Activated CD4-positive, alpha-beta T cell treated with anti-CD3 and anti-CD28 coated beads, Interleukin-2, amount 50 U/mL, for 24 hours (primary cell): ENCODE measurements at regions not wholly inside any gene's neighbourhood (a gene's known extent, or its start where the extent isn't known, plus 50 kb on each side); places are given as distances from the start of the nearest gene placed in this dataset.
A peak's percentile ranks its signal among the peaks of the same experiment; 100 is the strongest.

Experiments
- DNase-seq, 2 donors: peaks; one replicate each; pipeline ENCODE4 v3.0.0-alpha.2; 2020; ENCODE audit warnings: low read depth in 1 of 2, low spot score in 1 of 2

DNA sequence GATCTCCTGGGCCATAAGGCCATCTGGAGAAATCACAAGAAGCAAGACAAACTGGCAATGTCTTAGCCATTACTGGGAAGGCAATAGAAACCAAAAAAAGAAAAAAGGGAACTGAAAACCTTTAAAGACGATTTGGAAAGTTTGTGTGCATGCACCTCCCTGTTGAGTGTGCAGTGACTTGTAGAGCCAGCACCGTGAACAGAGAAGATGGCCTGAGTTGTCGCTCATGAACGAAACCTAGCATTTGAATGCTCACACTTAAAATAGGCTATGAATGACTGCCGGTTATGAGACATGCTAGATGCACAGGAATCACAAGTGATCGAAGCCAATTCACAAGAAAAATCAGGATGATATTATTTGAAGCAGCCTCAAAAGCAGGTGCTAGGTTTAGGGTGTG is 151.3 kb upstream of the ADO start:
- DNase-seq, result no peak

GRCh38 chr10:62654966-62655336 is 149.6 kb upstream of the ADO start:
- no peak for DNase-seq

DNA sequence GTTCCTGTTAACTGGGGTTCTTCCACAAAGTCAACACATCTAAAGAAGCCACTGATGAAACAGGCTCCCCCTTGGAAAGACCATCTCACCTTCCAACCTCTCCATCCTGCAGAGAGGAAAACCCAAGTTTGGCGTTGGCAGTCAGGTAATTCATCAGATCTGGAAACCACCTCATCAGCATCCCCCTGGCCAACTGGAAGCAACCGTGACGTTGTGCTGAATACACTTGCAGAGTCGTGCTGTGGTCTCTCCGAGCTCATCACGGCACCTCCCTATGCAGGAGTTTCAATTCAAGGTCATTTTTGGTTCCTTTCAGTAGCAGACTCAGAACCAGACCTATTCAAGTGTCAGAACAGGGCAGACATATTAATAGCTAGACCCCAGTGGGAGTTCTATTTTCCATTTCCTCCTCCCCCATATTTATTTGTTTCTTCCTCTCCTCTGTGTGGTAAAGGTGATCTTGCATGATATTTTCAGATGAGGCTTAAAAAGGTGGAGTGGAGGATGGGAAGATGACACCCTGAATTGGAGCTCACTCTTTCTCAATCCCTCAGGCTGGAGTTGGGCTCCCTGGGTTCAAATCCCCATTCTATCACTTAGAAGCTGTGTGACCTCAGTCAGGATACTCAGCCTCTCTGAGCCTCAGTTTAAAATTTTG is 149.1 kb upstream of the ADO start:
- no peak for DNase-seq

DNA sequence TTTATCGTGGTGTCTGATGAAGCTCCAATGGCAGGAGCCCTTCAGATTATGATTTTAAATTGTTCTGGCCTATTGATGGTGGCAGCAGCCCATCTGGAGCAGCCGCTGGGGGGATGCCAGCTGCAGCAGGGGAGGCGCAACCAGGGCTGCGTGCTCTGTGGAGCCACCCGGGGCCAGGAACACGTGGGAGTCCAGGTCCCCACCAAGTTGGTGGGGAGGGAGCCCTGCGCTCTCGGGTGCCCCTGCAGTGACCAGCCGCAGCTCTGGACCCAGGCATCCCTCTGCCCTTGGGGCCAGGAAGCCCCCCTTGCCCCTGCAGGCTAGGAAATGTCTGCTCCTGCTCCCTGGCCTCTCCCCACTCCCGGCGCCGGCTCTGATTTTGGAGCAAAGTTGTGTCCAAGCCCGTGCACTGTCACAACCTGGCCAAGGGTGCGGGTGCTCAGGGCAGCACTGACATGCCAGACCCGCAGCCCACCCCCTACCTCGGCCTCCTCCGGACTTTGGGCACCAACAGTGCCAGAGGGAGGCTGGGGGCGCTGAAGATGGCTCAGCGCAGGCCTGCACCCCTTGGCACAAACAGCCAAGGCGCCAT is 147.2 kb upstream of the ADO start:
- DNase-seq, result no peak

DNA sequence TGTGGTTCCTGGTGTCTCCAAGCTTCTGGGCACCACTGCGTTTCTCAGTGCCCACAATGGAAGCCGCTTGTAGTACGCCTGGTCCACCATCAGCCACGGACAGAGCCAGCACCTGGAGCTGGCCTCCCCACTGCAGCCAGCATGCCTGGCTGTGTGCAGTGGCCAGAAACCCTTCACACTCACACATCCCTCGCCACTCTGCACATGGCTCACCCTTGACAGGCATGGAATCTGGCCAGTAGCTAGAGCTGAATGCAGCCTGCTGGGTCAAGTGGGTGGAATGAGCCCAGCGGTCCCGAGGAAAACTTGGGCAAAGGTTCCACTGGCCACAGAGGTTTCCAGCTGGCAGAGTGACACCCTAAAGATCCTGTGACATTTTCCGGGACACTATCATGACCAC is 146.0 kb upstream of the ADO start:
- DNase-seq, result no peak

- no peak for DNase-seq
Observed at GRCh38 chr10:62661143-62661542, 143.4 kb upstream of the ADO start.

DNA sequence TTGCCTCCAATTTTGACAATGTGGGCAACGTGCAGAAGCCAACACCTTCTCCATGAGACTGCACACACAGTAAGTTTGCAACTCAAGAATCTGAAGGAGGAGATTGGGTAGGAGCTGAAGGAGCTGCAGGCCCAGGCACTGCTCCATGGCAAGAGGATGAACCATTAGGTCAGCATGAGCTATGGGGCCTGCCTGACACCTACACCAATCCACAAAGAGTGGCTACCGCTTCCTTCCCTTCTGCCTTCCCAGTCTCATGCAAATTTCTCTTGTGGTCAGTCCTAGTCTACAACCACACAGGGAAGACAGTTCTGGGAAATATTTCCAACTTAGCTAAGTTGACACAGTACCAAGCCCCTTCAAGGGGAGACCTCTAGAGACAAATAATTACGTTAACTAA is 142.0 kb upstream of the ADO start:
- no peak for DNase-seq

- DNase-seq, result no peak
Observed at GRCh38 chr10:62665771-62666170, 138.7 kb upstream of the ADO start.

DNA sequence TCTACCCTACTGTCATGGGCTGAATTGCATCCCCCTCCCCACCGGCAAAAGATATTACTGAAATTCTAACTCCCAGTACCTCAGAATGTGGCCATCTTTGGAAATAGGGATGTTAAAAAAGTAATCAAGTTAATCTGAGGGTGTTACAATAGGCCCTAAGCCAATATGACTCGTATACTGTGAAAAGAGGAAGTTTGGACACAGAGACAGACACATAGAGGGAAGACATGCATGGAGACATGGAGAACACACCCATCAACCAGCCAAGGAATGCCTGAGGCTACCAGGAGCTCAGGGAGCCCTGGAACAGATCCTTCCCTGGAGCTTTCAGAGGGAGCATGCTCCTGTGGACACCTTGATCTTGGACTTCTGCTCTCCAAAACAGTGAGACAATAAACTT is 138.2 kb upstream of the ADO start:
- no peak for DNase-seq

DNA sequence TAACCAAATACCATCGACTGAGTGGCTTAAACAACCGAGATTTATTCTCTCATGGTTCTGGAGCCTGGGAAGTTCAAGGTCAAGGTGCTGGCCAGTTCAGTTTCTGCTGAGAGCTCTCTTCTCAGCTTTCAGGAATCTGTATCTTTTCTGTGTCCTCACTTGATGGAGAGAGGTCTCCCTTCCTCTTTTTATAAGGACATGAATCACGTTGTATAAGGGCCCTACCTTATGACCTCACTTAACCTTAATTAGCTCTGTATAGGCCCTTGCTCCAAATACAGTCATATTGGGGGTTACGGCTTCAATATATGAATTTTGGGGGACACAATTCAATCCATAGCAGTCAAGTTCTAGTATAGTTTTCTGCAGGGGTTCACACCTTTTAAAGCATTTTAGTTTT is 135.2 kb upstream of the ADO start:
- no peak for DNase-seq

DNA sequence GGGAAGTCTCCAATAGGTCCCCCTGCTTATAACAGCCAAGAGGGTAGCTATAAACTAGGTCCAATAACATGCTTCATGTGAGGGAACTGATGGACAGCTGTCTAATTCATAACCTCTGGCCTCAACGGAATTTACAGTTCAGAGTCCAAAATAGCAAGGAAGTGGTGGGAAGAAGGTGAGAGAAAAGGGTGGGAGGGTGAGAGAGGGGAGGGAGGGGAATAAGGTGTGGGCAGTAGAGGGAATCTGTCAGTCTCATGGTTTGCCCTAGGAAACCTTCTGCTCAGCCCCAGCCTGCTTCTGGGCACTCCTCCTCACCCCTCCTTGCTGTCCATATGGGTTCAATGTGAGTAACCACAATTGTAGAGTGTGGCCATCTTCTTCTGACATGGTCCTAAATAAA is 133.4 kb upstream of the ADO start:
- DNase-seq, result no peak

DNA sequence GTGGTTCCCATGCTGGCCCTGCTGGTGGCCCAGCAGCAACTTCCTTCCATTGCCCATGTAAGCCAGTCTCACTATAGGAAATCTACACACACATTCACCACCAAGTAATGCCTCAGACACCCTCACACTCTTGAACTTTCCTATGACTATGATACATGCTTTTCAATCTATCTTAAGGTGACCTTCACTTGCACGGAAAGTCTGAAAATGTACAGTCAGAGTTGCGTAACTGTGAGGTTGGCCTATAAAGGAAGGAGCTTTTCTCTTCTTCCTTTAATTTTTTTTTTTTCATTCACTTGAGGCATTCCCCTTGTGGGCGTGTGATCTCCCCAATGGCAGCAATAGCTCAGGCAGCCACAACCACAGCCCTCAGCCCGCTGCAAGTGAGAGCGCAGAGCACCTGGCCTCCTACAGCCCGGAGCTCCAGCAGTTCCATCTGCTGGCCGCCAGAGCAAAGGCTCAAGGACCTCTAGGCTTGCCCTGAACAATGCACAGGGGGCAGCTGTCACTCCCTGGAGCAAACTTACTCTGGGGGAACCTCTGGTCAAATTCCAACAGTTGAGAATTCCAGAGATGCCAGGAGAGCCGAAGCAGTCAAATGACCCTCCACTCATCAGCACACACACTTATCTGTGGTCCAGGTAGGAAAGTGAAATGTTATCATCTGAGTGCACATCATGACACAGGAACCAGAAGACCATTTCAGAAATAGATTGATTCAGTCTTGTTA is 123.1 kb upstream of the ADO start:
- DNase-seq, result peak; percentile 49 to 81

- no peak for DNase-seq
Observed at GRCh38 chr10:62684911-62685310, 119.6 kb upstream of the ADO start.

DNA sequence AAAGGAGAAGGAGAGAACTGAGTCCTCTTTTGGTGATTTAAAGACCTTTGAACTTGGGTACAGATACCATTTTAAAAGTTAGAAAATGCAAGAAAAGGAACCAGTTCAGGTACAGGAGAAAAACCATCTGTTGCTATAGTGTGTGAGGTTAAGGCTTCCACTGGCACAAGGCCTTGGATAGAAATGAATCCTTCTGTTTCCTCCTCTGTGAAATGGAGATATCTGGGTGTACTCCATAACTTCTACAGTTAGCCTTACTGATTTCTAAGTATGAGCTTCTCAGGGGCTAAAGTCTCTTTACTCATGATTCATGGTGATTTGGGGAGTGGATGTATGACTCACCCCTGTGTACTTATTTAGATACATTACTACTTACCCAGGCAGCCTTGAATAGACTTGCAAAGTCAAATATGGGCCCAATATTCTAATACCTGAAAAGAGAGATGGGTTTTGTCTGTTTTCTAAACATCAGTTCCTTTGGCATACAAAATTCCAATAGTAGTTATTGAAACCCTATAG is 117.2 kb upstream of the ADO start:
- DNase-seq, result no peak

- DNase-seq, result no peak
Observed at GRCh38 chr10:62688971-62689700, 115.4 kb upstream of the ADO start.

DNA sequence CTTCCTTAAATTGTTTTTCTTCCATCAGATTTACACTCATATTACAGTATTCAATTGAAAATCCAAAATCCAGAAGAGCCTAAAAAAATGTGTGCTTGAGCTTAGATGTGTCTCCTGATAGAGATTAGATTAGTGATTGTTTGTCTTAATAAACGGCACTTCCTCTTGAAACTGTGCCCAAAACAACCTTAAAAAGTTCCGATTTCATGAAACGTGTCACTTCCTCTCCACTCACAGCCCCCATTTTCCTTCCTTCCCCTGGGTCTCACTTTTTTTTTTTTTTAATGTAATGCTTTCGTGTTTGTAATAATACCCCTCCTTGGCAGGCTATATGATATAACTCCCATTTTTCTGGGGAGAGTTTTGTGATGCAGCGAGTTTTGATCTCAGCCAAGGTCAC is 114.8 kb upstream of the ADO start:
- DNase-seq, result no peak

DNA sequence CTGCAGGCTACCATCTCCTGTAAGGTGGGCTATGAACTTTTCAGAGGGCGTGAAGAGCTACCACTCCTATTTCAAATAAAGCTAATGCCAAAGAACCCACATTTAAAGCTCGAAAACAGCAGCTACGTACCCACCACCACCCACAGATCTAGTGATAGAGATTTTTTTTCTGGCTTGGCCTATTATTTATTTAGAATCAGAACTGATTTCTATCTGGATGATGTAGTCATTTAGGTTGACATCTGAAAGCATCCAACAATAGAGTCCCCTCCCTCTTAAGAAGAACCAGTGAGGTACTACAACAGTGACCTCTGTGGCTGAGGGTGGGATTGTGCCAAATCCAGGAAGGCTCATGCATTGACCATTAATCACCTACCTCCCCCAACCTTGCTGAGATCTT is 113.8 kb upstream of the ADO start:
- DNase-seq, result no peak

DNA sequence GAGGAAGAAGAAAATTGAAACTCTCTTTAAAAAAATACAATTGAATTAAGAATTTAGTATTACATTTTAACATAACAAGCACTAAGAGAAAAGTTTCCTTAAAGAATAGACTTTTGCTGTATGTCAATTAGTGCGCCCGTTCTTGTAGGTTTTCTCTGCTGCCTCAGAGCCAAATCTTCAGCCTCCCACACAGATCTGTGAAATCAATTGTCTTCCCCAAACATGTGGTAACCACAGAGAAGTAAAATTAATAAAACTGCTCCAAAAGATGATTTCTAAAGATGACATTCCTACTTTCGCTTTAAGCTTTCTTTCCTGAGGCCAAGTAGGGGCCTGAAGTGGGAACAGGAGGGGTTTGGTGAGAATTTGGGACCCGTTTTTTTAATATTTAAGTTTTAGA is 113.2 kb upstream of the ADO start:
- DNase-seq, result no peak

DNA sequence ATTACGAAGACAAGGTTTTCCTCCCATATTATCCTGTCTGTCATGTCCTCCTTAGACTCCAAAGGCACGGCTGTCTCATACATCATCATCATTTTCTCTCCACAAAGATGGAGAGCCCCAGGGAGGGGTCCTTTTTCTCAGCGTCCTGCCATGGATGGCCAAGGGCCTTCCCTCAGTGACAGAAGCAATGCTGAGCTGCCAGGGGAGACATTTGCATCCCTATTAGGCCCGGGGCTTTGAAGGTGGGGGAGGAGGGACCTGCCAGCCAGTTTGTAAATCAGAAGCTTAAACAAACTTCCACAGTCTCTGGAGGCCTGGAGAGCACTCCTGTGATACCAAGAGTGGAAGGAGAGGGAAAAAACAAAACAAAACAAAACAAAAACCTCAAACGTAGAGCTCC is 112.4 kb upstream of the ADO start:
- no peak for DNase-seq

DNA sequence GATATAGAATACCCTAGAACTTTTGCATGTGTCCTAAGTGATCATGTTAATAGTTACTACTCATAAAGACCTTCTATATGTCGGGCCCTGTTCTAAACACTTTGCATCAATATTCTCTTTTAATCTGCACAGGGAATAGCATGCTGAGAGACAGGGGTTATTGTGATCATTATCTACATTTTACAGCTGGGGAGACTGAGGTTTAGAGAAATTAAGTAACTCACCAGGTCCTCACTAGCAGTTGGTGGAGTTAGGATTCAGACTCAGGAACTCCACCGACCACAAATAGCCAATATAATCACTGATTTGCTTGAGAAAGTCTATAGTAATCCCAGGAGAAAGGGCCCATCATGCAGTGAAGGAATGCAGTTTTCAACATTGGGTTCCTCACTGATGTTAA is 111.2 kb upstream of the ADO start:
- no peak for DNase-seq

GRCh38 chr10:62694537-62695126 is 109.9 kb upstream of the ADO start:
- no peak for DNase-seq

DNA sequence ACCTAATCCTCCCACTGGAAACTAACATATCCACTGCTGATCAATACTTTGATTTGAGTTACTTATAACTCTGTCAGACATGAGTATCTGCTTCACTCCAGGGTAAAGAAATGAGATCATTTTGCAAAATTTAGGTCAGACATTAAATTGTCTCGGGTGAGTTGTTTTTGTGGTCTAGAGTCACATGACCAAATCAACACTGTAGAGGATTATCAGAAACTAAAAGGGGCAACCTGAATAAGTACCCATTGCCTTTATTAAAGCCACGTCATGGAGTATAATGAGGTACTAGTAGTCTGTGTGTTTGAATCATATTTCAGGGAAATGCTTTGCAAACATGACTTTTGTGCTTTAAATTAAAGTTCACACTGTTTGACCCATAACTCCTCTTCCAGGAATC is 107.7 kb upstream of the ADO start:
- no peak for DNase-seq
